ENCODE measurements at regions not wholly inside any gene's neighbourhood (a gene's known extent, or its start where the extent isn't known, plus 50 kb on each side); places are given as distances from the start of the nearest gene placed in this dataset.
"Not testable (repeated sequence)": the region's sequence is repeated elsewhere in the genome, so short reads cannot be mapped to it uniquely, and the experiment has no call there.

DNA sequence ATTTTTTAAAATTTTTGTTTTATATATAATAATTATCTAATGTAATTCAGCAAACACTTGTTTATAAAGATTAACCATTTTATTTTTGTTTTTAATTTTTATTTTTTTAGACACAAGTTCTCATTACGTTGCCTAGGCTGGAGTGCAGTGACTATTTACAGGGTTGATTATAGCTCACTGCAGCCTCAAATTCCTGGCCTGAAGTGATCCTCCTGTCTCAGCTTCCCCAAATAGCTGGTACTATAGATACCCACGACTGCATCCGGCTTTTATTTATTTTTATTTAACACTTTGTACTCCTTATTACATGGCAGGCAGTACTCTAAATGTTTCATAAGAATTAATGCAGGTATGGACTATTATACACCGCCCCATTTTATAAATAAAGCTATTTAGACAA is 288.7 kb downstream of the MDFIC start:
- Histone ChIP-seq H3K9me3 (peaks cover 0 to 6% (median 1%) of the 10 kb centered on the region in 4 donors), H3K27me3 (no peaks in the 10 kb centered on the region), H3K4me3 (no peak overlapping the region), H3K27ac (replicated peaks in 1 of 4) (no peak overlapping the region), H3K36me3 (no peaks in the 10 kb centered on the region), H3K4me1 (no peaks in the 10 kb centered on the region)
- 75% methylated on average over 4 of the region's 4 CpGs for WGBS
- intact Hi-C loops (cut with DNase I): no loop called here
- no peak for TF ChIP-seq EP300 (IDR thresholded peaks at IDR 0.05)
- TF ChIP-seq, protein P1, sequence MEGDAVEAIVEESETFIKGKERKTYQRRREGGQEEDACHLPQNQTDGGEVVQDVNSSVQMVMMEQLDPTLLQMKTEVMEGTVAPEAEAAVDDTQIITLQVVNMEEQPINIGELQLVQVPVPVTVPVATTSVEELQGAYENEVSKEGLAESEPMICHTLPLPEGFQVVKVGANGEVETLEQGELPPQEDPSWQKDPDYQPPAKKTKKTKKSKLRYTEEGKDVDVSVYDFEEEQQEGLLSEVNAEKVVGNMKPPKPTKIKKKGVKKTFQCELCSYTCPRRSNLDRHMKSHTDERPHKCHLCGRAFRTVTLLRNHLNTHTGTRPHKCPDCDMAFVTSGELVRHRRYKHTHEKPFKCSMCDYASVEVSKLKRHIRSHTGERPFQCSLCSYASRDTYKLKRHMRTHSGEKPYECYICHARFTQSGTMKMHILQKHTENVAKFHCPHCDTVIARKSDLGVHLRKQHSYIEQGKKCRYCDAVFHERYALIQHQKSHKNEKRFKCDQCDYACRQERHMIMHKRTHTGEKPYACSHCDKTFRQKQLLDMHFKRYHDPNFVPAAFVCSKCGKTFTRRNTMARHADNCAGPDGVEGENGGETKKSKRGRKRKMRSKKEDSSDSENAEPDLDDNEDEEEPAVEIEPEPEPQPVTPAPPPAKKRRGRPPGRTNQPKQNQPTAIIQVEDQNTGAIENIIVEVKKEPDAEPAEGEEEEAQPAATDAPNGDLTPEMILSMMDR (IDR thresholded peaks at IDR 0.05): no peak
- no peak for TF ChIP-seq POLR2A (IDR thresholded peaks at IDR 0.05; ENCODE audit: low read depth)
- TF ChIP-seq POLR2AphosphoS5 (IDR thresholded peaks at IDR 0.05): no peak
- DNase-seq (ENCODE audit: extremely low spot score): no peak

DNA sequence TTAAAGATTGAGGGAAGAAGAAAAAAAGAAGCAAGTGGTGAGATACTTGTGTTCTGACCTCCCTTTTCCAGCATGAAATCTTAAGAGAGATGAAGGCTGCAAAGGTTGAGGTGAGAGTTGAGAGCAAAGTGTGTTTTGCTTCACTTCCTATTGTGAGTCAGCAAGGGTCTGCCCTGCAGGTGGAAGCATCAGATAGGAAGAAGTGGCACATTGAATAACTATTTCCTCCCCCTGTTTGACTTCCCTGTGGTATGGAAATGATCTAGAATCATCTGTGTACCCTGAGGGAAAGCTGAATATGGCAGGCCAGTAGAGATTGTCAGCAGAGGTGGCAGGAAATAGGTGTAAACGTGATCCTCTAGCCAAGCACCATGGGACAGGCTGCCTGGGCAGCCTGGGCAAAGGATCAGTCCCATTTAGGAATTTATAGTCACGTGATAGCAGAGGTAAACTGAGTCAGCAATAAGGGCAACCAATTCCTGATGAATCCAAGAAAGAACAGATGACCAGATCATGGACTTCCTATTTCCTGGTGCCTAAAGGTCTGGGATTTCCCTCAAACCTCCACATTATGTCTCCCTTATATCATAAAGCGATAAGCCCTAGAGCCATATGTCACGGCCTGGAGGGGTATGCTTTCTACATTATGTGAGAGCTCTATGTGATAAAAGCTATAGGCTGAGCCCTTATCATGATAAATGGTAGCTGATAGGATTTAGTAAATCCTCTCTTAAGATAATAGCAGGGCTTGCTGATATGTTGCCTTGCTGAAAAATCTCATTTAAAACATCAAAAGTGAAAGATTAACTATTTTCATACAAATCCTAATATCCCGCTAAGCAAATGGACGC is 287.0 kb downstream of the MDFIC start:
- no peak overlapping the region for H3K27ac ChIP-seq (replicated peaks in 1 of 4)
- TF ChIP-seq POLR2A (IDR thresholded peaks at IDR 0.05; ENCODE audit: low read depth): no peak
- peaks cover 0 to 6% (median 1%) of the 10 kb centered on the region in 4 donors for H3K9me3 ChIP-seq
- intact Hi-C loops (cut with DNase I): no loop called here
- no peak for DNase-seq (ENCODE audit: extremely low spot score)
- WGBS: 85% methylated on average over 6 of the region's 6 CpGs
- no peak overlapping the region for H3K4me3 ChIP-seq
- H3K4me1 ChIP-seq: no peaks in the 10 kb centered on the region
- H3K27me3 ChIP-seq: no peaks in the 10 kb centered on the region
- H3K36me3 ChIP-seq: no peaks in the 10 kb centered on the region

DNA sequence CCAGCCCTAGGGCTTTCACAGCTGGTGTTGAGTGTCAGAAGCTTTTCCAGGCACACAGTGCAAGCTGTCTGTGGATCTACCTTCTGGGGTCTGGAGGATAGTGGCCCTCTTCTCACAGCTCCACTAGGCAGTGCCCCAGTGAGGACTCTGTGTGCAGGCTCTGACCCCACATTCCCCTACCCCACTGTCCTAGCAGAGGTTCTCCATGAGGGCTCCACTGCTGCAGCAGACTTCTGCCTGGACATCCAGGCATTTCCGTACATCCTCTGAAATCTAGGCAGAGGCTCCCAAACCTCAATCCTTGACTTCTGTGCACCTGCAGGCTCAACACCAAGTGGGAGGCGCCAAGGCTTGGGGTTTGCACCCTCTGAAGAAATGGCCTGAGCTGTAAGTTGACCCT is 284.5 kb downstream of the MDFIC start:
- H3K4me1 ChIP-seq; DNase-seq (ENCODE audit: extremely low spot score); intact Hi-C loops (cut with DNase I); H3K27me3 ChIP-seq; H3K36me3 ChIP-seq; H3K4me3 ChIP-seq; H3K27ac ChIP-seq (replicated peaks in 1 of 4); H3K9me3 ChIP-seq: not testable (repeated sequence)
- 63% methylated on average over 2 of the region's 2 CpGs for WGBS

DNA sequence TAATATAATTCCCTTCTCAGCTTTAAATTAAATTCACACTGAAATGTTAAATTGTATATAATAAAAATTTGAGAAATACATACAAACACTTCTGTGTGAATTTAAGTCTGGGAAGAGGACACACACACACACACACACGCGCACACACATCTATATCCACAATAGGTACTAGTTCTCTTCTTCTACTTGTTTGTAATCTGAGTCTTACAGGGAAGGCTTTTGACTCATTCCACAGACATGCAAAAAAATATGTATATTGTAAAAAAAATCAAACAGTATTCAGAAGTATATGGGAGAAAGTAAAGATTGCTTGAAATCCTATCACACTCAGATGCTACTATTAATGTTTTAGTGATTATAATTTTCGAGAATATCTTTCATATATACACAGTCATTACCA is 276.2 kb downstream of the MDFIC start:
- intact Hi-C loops (cut with DNase I): no loop called here
- DNase-seq (ENCODE audit: extremely low spot score): no peak
- Histone ChIP-seq H3K4me3 (no peak overlapping the region), H3K9me3 (no peaks in the 10 kb centered on the region), H3K27me3 (no peaks in the 10 kb centered on the region), H3K36me3 (no peaks in the 10 kb centered on the region), H3K27ac (replicated peaks in 1 of 4) (no peak overlapping the region), H3K4me1 (no peaks in the 10 kb centered on the region)
- no peak for TF ChIP-seq POLR2A (IDR thresholded peaks at IDR 0.05; ENCODE audit: low read depth)
- no peak for TF ChIP-seq POLR2AphosphoS5 (IDR thresholded peaks at IDR 0.05)
- TF ChIP-seq EP300 (IDR thresholded peaks at IDR 0.05): no peak
- TF ChIP-seq, protein P1 (IDR thresholded peaks at IDR 0.05): no peak
- WGBS: 93% methylated on average over 3 of the region's 3 CpGs

DNA sequence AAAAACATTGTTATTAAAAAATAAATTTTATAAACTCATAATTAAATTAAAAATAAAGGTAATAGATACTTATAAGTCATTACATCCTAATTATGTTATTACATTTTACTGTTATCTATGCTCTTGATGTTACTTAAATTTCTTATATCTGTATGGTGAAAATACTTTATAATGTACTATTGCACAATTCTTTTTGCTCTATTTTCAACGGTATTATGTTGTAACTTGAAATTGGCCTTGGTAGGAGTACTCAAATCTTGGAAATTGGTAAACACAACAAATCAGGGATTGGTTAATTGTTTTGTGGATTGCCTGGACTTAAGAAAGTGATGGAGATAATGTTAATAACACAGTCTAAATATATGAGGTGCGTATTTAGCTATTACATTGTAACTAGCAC is 273.3 kb downstream of the MDFIC start:
- intact Hi-C loops (cut with DNase I): no loop called here
- Histone ChIP-seq H3K4me3 (no peak overlapping the region), H3K27ac (replicated peaks in 1 of 4) (no peak overlapping the region), H3K36me3 (no peaks in the 10 kb centered on the region), H3K27me3 (no peaks in the 10 kb centered on the region), H3K4me1 (no peaks in the 10 kb centered on the region), H3K9me3 (no peaks in the 10 kb centered on the region)
- 84% methylated on average over 2 of the region's 2 CpGs for WGBS
- DNase-seq (ENCODE audit: extremely low spot score): no peak
- no peak for TF ChIP-seq POLR2AphosphoS5 (IDR thresholded peaks at IDR 0.05)
- no peak for TF ChIP-seq POLR2A (IDR thresholded peaks at IDR 0.05; ENCODE audit: low read depth)
- TF ChIP-seq, protein P1 (IDR thresholded peaks at IDR 0.05): no peak
- no peak for TF ChIP-seq EP300 (IDR thresholded peaks at IDR 0.05)

DNA sequence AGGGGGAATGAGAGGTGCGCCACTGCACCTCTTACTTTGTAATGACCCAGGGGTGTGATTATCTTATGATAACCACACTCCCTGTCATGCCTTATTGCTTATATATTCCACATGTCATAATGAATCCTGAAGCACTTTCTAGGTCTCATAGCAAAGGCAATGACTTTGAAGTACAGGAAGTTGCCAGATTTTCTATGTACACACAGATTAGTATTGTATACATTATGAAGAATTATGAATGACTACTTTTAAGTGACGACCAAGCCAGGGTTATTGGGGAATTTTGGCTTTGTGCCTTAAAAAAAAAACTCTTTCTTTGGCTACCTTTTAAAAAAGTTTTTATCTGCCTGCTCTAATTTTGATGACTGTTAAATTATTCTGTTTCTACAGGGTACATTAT is 269.6 kb downstream of the MDFIC start:
- Histone ChIP-seq H3K4me1 (no peaks in the 10 kb centered on the region), H3K4me3 (no peak overlapping the region), H3K27me3 (no peaks in the 10 kb centered on the region), H3K36me3 (no peaks in the 10 kb centered on the region), H3K9me3 (no peaks in the 10 kb centered on the region), H3K27ac (replicated peaks in 1 of 4) (no peak overlapping the region)
- intact Hi-C loops (cut with DNase I): no loop called here
- TF ChIP-seq POLR2A (IDR thresholded peaks at IDR 0.05; ENCODE audit: low read depth) (no peak), POLR2AphosphoS5 (IDR thresholded peaks at IDR 0.05) (no peak), EP300 (IDR thresholded peaks at IDR 0.05) (no peak)
- TF ChIP-seq, protein P1 (IDR thresholded peaks at IDR 0.05): no peak
- no peak for DNase-seq (ENCODE audit: extremely low spot score)
- WGBS: 37% methylated on average over 2 of the region's 2 CpGs
